T follicular helper cell (primary cell): ENCODE measurements at regions not wholly inside any gene's neighbourhood (a gene's known extent, or its start where the extent isn't known, plus 50 kb on each side); places are given as distances from the start of the nearest gene placed in this dataset.

Experiments
- DNase-seq: peaks from one replicate; pipeline ENCODE4 v3.0.0-alpha.2; 2020; ENCODE audit warnings: low read depth

- no peak for DNase-seq
Observed at GRCh38 chr2:147067136-147067535, 777.7 kb upstream of the ACVR2A start.

- no peak for DNase-seq
Observed at GRCh38 chr2:147062073-147062472, 782.8 kb upstream of the ACVR2A start.

GRCh38 chr2:147061269-147061668, 783.6 kb upstream of the ACVR2A start:
- no peak for DNase-seq

- DNase-seq: no peak
Observed at GRCh38 chr2:147057892-147058490, 786.8 kb upstream of the ACVR2A start.

- no peak for DNase-seq
Observed at GRCh38 chr2:147051814-147052213, 793.0 kb upstream of the ACVR2A start.

- no peak for DNase-seq
Observed at GRCh38 chr2:147051248-147051647, 793.6 kb upstream of the ACVR2A start.

GRCh38 chr2:147049957-147050356, 794.9 kb upstream of the ACVR2A start:
- DNase-seq: no peak

- no peak for DNase-seq
Observed at GRCh38 chr2:147046473-147046872, 798.4 kb upstream of the ACVR2A start.

- peak; percentile 1 for DNase-seq
Observed at GRCh38 chr2:147045113-147045512, 799.7 kb upstream of the ACVR2A start.

- no peak for DNase-seq
Observed at GRCh38 chr2:147041121-147041494, 803.7 kb upstream of the ACVR2A start.

- no peak for DNase-seq
Observed at GRCh38 chr2:147040298-147041120, 804.3 kb upstream of the ACVR2A start.

- no peak for DNase-seq
Observed at GRCh38 chr2:147037048-147037447, 807.8 kb upstream of the ACVR2A start.

- no peak for DNase-seq
Observed at GRCh38 chr2:147033044-147033443, 811.8 kb upstream of the ACVR2A start.

- DNase-seq: no peak
Observed at GRCh38 chr2:147031897-147032296, 812.9 kb upstream of the ACVR2A start.

- no peak for DNase-seq
Observed at GRCh38 chr2:147030966-147031720, 813.7 kb upstream of the ACVR2A start.

- no peak for DNase-seq
Observed at GRCh38 chr2:147027436-147027835, 817.4 kb upstream of the ACVR2A start.

GRCh38 chr2:147026664-147027295, 818.0 kb upstream of the ACVR2A start:
- DNase-seq: no peak

GRCh38 chr2:147025646-147026585, 818.9 kb upstream of the ACVR2A start:
- DNase-seq: no peak

GRCh38 chr2:147019311-147019710, 825.5 kb upstream of the ACVR2A start:
- no peak for DNase-seq

- DNase-seq: no peak
Observed at GRCh38 chr2:147017951-147018645, 826.7 kb upstream of the ACVR2A start.

GRCh38 chr2:147016181-147016580, 828.6 kb upstream of the ACVR2A start:
- no peak for DNase-seq
